Transverse colon (tissue), 3 donors: ENCODE measurements at regions not wholly inside any gene's neighbourhood (a gene's known extent, or its start where the extent isn't known, plus 50 kb on each side); places are given as distances from the start of the nearest gene placed in this dataset.

ENCODE experiments used
- EP300 ChIP-seq: sonication (generic); formaldehyde crosslinking; IDR thresholded peaks from one replicate; pipeline ENCODE4 v1.6.1; 2017; ENCODE audit warnings: antibody characterized with exemption, low read depth
- POLR2A ChIP-seq: fragments of 450-650 bp; IDR thresholded peaks from one replicate; pipeline ENCODE4 v1.6.1; 2016; ENCODE audit warnings: antibody characterized with exemption, mild to moderate bottlenecking, moderate library complexity
- POLR2AphosphoS5 ChIP-seq, 3 donors: sonication (generic); formaldehyde crosslinking; IDR thresholded peaks; one replicate each; pipeline ENCODE4 v1.6.1; 2016; ENCODE audit warnings: antibody characterized with exemption in 3 of 3

- TF ChIP-seq POLR2AphosphoS5 (IDR thresholded peaks at IDR 0.05): no peak
- no peak for TF ChIP-seq POLR2A
- TF ChIP-seq EP300: no peak
Measured at GRCh38 chr4:27472364-27472763, 611.7 kb downstream of the STIM2 start.
